ENCODE measurements at regions not wholly inside any gene's neighbourhood (a gene's known extent, or its start where the extent isn't known, plus 50 kb on each side); places are given as distances from the start of the nearest gene placed in this dataset.

DNA sequence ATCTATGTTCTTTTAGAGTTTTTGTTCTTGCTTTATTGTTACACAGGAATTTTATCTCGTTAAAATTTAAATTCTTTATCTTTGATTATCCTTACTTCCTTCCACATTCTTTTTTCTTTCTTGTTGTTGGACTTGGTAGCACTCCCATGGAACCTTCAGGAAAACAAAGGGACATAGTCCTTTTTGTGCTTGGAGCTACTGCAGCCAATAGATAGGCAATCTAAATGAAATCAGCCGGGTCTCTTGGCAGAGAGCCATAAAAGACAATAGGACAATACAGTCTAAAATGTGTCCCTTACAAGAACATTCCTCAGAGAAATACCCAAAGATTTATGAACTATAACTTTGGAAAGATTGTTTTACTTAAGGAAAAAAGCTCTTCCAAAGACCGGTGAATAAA is 548.1 kb upstream of the C9orf72 start (continued):
- TF ChIP-seq RCOR1 (conservative IDR thresholded peaks at IDR 0.05; ENCODE audit: low read depth, low read length): no peak
- no peak for TF ChIP-seq TCF7 (IDR thresholded peaks at IDR 0.05; ENCODE audit: borderline replicate concordance)
- TF ChIP-seq IKZF2 (IDR thresholded peaks at IDR 0.05): no peak
- TF ChIP-seq, protein P1, sequence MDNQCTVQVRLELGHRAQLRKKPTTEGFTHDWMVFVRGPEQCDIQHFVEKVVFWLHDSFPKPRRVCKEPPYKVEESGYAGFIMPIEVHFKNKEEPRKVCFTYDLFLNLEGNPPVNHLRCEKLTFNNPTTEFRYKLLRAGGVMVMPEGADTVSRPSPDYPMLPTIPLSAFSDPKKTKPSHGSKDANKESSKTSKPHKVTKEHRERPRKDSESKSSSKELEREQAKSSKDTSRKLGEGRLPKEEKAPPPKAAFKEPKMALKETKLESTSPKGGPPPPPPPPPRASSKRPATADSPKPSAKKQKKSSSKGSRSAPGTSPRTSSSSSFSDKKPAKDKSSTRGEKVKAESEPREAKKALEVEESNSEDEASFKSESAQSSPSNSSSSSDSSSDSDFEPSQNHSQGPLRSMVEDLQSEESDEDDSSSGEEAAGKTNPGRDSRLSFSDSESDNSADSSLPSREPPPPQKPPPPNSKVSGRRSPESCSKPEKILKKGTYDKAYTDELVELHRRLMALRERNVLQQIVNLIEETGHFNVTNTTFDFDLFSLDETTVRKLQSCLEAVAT (IDR thresholded peaks at IDR 0.05): no peak
- TF ChIP-seq SMAD1 (IDR thresholded peaks at IDR 0.05; ENCODE audit: low read depth, partially characterized antibody): no peak
- TF ChIP-seq, protein P2, sequence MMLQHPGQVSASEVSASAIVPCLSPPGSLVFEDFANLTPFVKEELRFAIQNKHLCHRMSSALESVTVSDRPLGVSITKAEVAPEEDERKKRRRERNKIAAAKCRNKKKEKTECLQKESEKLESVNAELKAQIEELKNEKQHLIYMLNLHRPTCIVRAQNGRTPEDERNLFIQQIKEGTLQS (IDR thresholded peaks at IDR 0.05; ENCODE audit: borderline replicate concordance, extremely low read depth, low read depth, low read length): no peak
- no peak for TF ChIP-seq RAD51 (IDR thresholded peaks at IDR 0.05)
- TF ChIP-seq, protein P3, sequence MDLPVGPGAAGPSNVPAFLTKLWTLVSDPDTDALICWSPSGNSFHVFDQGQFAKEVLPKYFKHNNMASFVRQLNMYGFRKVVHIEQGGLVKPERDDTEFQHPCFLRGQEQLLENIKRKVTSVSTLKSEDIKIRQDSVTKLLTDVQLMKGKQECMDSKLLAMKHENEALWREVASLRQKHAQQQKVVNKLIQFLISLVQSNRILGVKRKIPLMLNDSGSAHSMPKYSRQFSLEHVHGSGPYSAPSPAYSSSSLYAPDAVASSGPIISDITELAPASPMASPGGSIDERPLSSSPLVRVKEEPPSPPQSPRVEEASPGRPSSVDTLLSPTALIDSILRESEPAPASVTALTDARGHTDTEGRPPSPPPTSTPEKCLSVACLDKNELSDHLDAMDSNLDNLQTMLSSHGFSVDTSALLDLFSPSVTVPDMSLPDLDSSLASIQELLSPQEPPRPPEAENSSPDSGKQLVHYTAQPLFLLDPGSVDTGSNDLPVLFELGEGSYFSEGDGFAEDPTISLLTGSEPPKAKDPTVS (IDR thresholded peaks at IDR 0.05; ENCODE audit: low read depth, low read length): no peak
- TF ChIP-seq, protein P4, sequence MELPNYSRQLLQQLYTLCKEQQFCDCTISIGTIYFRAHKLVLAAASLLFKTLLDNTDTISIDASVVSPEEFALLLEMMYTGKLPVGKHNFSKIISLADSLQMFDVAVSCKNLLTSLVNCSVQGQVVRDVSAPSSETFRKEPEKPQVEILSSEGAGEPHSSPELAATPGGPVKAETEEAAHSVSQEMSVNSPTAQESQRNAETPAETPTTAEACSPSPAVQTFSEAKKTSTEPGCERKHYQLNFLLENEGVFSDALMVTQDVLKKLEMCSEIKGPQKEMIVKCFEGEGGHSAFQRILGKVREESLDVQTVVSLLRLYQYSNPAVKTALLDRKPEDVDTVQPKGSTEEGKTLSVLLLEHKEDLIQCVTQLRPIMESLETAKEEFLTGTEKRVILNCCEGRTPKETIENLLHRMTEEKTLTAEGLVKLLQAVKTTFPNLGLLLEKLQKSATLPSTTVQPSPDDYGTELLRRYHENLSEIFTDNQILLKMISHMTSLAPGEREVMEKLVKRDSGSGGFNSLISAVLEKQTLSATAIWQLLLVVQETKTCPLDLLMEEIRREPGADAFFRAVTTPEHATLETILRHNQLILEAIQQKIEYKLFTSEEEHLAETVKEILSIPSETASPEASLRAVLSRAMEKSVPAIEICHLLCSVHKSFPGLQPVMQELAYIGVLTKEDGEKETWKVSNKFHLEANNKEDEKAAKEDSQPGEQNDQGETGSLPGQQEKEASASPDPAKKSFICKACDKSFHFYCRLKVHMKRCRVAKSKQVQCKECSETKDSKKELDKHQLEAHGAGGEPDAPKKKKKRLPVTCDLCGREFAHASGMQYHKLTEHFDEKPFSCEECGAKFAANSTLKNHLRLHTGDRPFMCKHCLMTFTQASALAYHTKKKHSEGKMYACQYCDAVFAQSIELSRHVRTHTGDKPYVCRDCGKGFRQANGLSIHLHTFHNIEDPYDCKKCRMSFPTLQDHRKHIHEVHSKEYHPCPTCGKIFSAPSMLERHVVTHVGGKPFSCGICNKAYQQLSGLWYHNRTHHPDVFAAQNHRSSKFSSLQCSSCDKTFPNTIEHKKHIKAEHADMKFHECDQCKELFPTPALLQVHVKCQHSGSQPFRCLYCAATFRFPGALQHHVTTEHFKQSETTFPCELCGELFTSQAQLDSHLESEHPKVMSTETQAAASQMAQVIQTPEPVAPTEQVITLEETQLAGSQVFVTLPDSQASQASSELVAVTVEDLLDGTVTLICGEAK (IDR thresholded peaks at IDR 0.05; ENCODE audit: borderline replicate concordance): no peak
- TF ChIP-seq, protein P5, sequence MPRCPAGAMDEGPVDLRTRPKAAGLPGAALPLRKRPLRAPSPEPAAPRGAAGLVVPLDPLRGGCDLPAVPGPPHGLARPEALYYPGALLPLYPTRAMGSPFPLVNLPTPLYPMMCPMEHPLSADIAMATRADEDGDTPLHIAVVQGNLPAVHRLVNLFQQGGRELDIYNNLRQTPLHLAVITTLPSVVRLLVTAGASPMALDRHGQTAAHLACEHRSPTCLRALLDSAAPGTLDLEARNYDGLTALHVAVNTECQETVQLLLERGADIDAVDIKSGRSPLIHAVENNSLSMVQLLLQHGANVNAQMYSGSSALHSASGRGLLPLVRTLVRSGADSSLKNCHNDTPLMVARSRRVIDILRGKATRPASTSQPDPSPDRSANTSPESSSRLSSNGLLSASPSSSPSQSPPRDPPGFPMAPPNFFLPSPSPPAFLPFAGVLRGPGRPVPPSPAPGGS (IDR thresholded peaks at IDR 0.05; ENCODE audit: borderline replicate concordance, insufficient read depth, low read depth, low read length, poor library complexity, severe bottlenecking): no peak
- TF ChIP-seq CHD2 (IDR thresholded peaks at IDR 0.05; ENCODE audit: borderline replicate concordance, low read depth, low read length): no peak
- no peak for TF ChIP-seq STAT3 (IDR thresholded peaks at IDR 0.05; ENCODE audit: low read depth, low read length)
